HG03558 (cell line): ENCODE measurements at regions not wholly inside any gene's neighbourhood (a gene's known extent, or its start where the extent isn't known, plus 50 kb on each side); places are given as distances from the start of the nearest gene placed in this dataset.

Source experiments
- ATAC-seq: cut with Tn5 transposase; IDR thresholded peaks from one replicate; pipeline ENCODE4 v1.9.1; 2021; ENCODE audit warnings: moderate number of reproducible peaks; ENCODE audit not compliant: unreplicated experiment; ENCODE audit errors: extremely low read depth

- ATAC-seq, result no peak
Measured at GRCh38 chr6:137651591-137652335, 157.6 kb upstream of the OLIG3 start.

GRCh38 chr6:137652961-137653705, 158.9 kb upstream of the OLIG3 start:
- no peak for ATAC-seq

DNA sequence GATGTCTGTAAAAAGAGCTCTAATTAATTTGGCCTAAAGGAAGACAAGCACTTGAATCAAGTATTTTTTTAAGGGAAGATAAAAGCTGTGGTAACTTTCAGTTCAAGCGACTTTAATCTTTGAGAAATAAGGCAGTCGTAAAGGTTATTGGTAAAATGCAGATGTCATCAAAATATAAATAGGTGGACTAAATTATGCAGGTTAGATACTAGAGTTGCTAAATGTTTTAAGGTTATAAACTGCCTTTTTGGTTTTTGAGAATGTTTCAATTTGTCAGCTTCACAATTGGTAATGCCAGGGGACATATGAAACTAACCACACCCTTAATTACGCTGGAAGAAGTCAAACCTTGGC, 159.5 kb upstream of the OLIG3 start:
- no peak for ATAC-seq

GRCh38 chr6:137654365-137654981, 160.3 kb upstream of the OLIG3 start:
- no peak for ATAC-seq

GRCh38 chr6:137655291-137655690, 161.1 kb upstream of the OLIG3 start:
- no peak for ATAC-seq

GRCh38 chr6:137656735-137657134, 162.5 kb upstream of the OLIG3 start:
- ATAC-seq, result no peak

GRCh38 chr6:137657351-137657911, 163.2 kb upstream of the OLIG3 start:
- no peak for ATAC-seq

- no peak for ATAC-seq
Measured at GRCh38 chr6:137658287-137658686, 164.1 kb upstream of the OLIG3 start.

- no peak for ATAC-seq
Measured at GRCh38 chr6:137659871-137660270, 165.7 kb upstream of the OLIG3 start.

GRCh38 chr6:137660296-137660731, 166.1 kb upstream of the OLIG3 start:
- ATAC-seq, result no peak

- no peak for ATAC-seq
Measured at GRCh38 chr6:137661601-137662000, 167.4 kb upstream of the OLIG3 start.

GRCh38 chr6:137664183-137664582, 170.0 kb upstream of the OLIG3 start:
- no peak for ATAC-seq

- no peak for ATAC-seq
Measured at GRCh38 chr6:137665342-137665934, 171.2 kb upstream of the OLIG3 start.

DNA sequence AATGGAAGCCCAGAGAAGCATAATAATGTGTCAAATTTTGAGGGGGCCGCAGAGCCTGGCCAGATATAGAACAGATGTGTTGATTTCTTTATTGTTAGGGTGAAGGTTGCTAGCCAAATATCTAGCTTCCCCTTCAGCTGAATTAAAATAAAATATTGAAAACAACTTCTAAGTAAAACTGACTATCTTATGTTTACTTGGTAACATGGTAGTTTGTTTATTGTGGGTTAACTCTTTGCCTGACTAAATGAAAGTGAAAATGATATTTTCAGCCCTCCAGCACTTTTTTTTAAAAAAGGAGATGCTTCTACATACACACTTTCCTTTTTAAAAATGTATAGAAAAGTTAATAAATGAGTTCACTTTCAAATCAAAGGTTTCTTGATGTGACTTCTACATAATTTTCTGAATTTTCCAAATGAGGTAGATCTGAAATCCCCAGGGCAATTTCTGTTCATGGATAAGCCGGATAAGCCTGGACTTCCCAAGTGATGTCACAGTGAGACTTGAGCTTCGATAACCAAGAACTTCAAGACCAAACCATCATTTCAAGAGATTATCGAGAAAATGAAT, 172.1 kb upstream of the OLIG3 start:
- no peak for ATAC-seq

GRCh38 chr6:137673603-137674002, 179.4 kb upstream of the OLIG3 start:
- ATAC-seq, result no peak

GRCh38 chr6:137676888-137677287, 182.7 kb upstream of the OLIG3 start:
- ATAC-seq, result no peak

- no peak for ATAC-seq
Measured at GRCh38 chr6:137677709-137678108, 183.5 kb upstream of the OLIG3 start.

DNA sequence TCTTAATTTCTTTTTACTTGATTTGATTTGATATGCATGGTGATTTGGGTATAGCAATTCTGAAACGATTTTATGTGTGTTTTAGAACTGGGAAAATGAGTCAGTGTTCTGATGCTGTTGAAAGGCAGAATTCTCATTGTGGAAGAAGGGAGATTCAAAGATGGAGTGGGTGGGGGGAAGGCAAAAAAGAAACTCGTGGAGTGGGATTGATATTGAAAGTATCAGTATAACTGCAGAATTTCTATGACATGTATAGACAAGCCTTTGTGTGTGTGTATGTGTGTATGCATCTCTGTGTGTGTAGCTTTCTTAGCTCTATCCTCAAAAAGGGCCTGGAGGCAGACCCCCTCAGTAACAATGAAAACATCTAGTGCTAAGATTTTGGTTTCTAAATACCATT, 184.3 kb upstream of the OLIG3 start:
- ATAC-seq, result no peak

DNA sequence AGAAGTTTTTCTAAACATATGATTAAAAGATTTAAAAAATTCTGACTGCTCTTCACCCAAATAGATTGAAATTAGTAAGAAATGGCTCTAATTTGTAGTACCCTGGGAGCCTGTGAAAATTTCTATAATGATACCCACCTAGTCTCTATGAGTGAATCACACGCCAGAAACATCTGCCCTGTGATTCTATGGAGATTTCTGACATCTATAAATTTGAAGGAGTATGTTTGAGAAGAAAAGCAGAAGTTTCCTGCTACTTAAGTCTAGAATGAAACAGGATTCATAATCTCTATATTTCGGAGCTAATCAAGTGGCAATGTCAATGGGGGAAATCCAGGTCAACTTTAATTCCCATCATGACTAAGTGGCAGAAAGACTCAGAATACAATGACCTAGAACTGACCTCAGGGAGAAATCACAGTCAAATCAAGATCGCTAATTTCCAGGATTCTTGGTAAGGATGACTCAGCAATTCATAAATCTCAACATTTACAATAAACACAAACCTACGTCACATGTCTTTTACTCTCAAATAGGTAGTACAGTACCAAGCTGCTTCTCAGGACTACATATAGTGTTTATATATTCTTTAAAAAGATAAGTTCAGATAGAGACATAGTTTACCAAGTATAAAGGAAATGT, 186.2 kb upstream of the TNFAIP3 start:
- ATAC-seq, result no peak

GRCh38 chr6:137681445-137682009, 185.5 kb upstream of the TNFAIP3 start:
- no peak for ATAC-seq
